Upper lobe of right lung (tissue), 1 donor: ENCODE measurements at regions not wholly inside any gene's neighbourhood (a gene's known extent, or its start where the extent isn't known, plus 50 kb on each side); places are given as distances from the start of the nearest gene placed in this dataset.
A peak's percentile ranks its signal among the peaks of the same experiment; 100 is the strongest.

Experiments used
- ATAC-seq: fragments of 200-7000 bp; cut with Tn5 transposase; one replicate; pipeline ENCODE4 v1.9.1; 2020; ENCODE audit warnings: mild to moderate bottlenecking, moderate library complexity
- DNase-seq: peaks from one replicate; pipeline ENCODE4 v3.0.0-alpha.2; 2020
- H3K27ac ChIP-seq: fragments of 200-600 bp; one replicate; pipeline ENCODE4 v1.8.0; 2022
- H3K27me3 ChIP-seq: fragments of 200-600 bp; one replicate; pipeline ENCODE4 v1.8.0; 2022; ENCODE audit warnings: mild to moderate bottlenecking
- H3K36me3 ChIP-seq: fragments of 200-600 bp; one replicate; pipeline ENCODE4 v1.8.0; 2022
- H3K4me1 ChIP-seq: fragments of 200-600 bp; one replicate; pipeline ENCODE4 v1.8.0; 2022
- H3K4me3 ChIP-seq: fragments of 200-600 bp; one replicate; pipeline ENCODE4 v1.8.0; 2022; ENCODE audit warnings: mild to moderate bottlenecking
- H3K9me3 ChIP-seq: fragments of 200-600 bp; one replicate; pipeline ENCODE4 v1.8.0; 2022
- CTCF ChIP-seq: fragments of 200-600 bp; IDR thresholded peaks from one replicate; pipeline ENCODE4 v1.8.0; 2022; ENCODE audit warnings: antibody characterized with exemption
- intact Hi-C: fragments of 100-400 bp; cut with DNase I; formaldehyde crosslinking; loops from one replicate; pipeline ENCODE4 v1.11.0; 2022
- donor health status: DM: no; HTN: yes; CAD: no; lungs with severe emphysema.

DNA sequence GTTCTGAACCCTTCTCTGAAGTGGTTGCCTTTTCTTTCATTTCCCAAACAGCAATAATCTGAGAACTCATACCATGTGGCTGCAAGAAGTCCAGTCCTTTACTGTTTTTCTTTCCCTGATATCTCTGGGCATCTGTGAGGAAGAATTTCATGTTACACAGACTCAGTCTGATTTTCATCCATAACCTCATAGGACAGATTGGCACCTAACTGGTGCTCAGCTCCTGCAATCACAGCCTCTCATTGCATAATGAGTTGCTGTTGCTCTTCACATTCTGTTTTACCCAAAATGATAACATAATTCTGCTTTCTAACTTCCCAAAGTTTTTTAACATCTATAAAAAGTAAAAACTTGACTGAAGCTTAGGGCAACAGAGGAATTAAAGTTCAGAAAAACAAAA, 472.2 kb upstream of the PBX1 start:
- DNase-seq: no peak
- intact Hi-C loops: no loop called here

DNA sequence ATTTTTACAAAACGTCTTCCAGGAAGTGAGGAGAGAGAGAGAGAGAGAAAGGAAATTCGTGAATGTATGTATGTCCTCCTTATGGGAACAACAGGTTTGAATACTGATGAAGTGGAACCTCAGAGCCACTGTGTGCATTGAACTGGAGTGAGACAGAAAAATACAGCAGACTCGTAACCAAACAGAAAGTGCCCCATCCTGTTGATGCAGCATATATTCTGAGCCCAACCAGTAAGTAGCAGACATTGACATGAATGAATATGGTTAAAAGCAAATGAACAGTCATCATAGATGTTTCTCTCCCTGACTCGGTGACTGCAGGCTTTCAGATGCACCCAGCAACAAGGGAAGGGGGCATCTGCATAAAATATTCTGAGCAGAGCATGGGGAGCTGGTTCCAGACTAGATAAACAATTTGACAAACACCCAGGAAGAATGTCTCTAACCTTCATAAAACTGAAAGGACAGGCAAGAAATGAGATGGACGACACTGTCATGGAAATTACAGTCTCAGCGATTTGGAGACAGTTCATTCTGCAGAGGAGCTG, 471.0 kb upstream of the PBX1 start:
- Histone ChIP-seq H3K27ac (no peak overlapping the region), H3K9me3 (no peaks in the 10 kb centered on the region), H3K36me3 (no peaks in the 10 kb centered on the region), H3K27me3 (no peaks in the 10 kb centered on the region), H3K4me3 (no peak overlapping the region), H3K4me1 (no peaks in the 10 kb centered on the region)
- ATAC-seq: no peak
- intact Hi-C loops: no loop called here
- DNase-seq: no peak
- no peak for TF ChIP-seq CTCF

More for the DNA sequence above, 472.2 kb upstream of the PBX1 start:
- H3K27ac ChIP-seq: no peak overlapping the region
- no peaks in the 10 kb centered on the region for H3K27me3 ChIP-seq
- H3K4me3 ChIP-seq: no peak overlapping the region
- H3K9me3 ChIP-seq: no peaks in the 10 kb centered on the region
- ATAC-seq: no peak
- H3K36me3 ChIP-seq: no peaks in the 10 kb centered on the region
- no peaks in the 10 kb centered on the region for H3K4me1 ChIP-seq
- TF ChIP-seq CTCF: no peak

DNA sequence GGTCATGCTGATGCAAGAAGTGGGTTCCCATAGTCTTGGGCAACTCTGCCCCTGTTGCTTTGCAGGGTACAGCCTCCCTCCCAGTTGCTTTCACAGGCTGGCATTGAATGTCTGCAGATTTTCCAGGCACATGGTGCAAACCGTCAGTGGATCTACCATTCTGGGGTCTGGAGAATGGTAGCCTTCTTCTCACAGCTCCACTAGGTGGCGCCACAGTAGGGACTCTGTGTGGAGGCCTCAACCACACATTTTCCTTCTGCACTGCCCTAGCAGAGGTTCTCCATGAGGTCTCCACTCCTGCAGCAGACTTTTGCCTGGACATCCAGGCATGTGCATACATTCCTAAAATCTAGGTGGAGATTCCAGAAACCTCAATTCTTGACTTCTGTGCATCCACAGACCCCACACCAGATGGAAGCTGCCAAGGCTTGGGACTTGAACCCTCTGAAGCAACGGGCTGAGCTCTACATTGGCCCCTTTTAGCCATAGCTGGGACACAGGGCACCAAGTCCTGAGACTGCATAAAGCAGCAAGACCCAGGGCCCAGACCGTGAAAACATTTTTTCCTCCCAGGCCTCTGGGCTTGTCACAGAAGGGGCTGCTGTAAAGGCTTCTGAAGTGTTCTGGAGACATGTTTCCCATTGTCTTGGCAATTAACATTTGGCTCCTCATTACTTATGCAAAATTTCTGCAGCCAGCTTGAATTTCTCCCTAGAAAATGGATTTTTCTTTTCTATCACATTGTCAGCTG, 466.2 kb upstream of the PBX1 start:
- Histone ChIP-seq H3K9me3 (no peaks in the 10 kb centered on the region), H3K4me3 (no peak overlapping the region), H3K27ac (no peak overlapping the region), H3K36me3 (no peaks in the 10 kb centered on the region), H3K4me1 (no peaks in the 10 kb centered on the region), H3K27me3 (no peaks in the 10 kb centered on the region)
- ATAC-seq (no peak), DNase-seq (no peak)
- intact Hi-C loops: no loop called here
- peak; percentile 20 for TF ChIP-seq CTCF

DNA sequence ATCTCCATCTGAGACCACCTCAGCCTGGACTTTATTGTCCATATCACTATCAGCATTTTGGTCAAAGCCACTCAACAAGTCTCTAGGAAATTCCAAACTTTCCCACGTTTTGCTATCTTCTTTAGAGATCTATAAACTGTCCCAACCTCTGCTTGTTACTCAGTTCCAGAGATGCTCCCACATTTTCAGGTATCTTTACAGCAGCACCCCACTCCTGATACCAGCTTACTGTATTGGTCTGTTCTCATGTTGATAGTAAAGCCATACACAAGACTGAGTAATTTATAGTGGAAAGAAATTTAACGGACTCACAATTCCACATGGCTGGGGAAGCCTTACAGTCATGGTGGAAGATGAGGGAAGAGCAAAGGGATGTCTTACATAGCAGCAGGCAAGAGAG, 465.4 kb upstream of the PBX1 start:
- intact Hi-C loops: no loop called here
- H3K4me1 ChIP-seq: no peaks in the 10 kb centered on the region
- ATAC-seq: no peak
- no peak overlapping the region for H3K4me3 ChIP-seq
- no peaks in the 10 kb centered on the region for H3K27me3 ChIP-seq
- no peaks in the 10 kb centered on the region for H3K36me3 ChIP-seq
- no peak for DNase-seq
- no peaks in the 10 kb centered on the region for H3K9me3 ChIP-seq
- no peak overlapping the region for H3K27ac ChIP-seq
- no peak for TF ChIP-seq CTCF

DNA sequence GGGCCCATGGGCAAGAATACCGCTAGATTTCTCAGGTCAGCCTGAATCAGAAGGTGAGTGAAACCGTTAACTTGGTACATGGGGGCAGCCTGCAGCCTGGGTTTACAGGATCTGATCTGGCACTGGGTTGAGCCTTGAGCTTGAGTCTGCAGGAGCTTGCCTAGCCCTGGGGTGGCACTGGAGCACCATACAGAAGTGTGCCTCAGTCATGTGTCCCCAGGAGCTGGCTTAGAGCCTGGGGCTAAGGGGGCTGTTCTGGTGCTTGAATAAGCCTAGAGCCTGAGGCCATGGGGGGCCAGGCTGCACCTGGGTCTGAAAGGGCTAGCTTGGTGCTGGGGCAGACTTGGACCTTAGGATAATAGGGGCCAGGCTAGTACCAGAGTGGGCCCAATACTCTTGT, 457.2 kb upstream of the PBX1 start:
- Histone ChIP-seq H3K4me1 (no peaks in the 10 kb centered on the region), H3K9me3 (no peaks in the 10 kb centered on the region), H3K27me3 (no peaks in the 10 kb centered on the region), H3K36me3 (no peaks in the 10 kb centered on the region), H3K4me3 (no peak overlapping the region), H3K27ac (no peak overlapping the region)
- ATAC-seq (peak; percentile 27), DNase-seq (no peak)
- no peak for TF ChIP-seq CTCF
- intact Hi-C loops: no loop called here
